Sigmoid colon (tissue), 4 donors: ENCODE measurements at regions not wholly inside any gene's neighbourhood (a gene's known extent, or its start where the extent isn't known, plus 50 kb on each side); places are given as distances from the start of the nearest gene placed in this dataset.

Experiments used
- EP300 ChIP-seq, 4 donors: sonication (generic); formaldehyde crosslinking; IDR thresholded peaks; one replicate each; pipeline ENCODE4 v1.6.1; 2017; ENCODE audit warnings: antibody characterized with exemption in 4 of 4
- POLR2A ChIP-seq, 2 donors: fragments of 450-650 bp; IDR thresholded peaks; one replicate each; pipeline ENCODE4 v1.6.1; 2016; ENCODE audit warnings: antibody characterized with exemption in 2 of 2, mild to moderate bottlenecking in 2 of 2, moderate library complexity in 2 of 2
- TF ChIP-seq, protein P1 (sequence below), 4 experiments: fragments of 450-650 bp in 3 of 4; fragments of 200-600 bp in 1 of 4; IDR thresholded peaks; one replicate each; pipeline ENCODE4 v1.5.1; 2016 to 2019; ENCODE audit warnings: antibody characterized with exemption in 4 of 4, mild to moderate bottlenecking in 3 of 4, moderate library complexity in 2 of 4

GRCh38 chr21:16408280-16408679, 678.5 kb downstream of the USP25 start:
- TF ChIP-seq, protein P1, sequence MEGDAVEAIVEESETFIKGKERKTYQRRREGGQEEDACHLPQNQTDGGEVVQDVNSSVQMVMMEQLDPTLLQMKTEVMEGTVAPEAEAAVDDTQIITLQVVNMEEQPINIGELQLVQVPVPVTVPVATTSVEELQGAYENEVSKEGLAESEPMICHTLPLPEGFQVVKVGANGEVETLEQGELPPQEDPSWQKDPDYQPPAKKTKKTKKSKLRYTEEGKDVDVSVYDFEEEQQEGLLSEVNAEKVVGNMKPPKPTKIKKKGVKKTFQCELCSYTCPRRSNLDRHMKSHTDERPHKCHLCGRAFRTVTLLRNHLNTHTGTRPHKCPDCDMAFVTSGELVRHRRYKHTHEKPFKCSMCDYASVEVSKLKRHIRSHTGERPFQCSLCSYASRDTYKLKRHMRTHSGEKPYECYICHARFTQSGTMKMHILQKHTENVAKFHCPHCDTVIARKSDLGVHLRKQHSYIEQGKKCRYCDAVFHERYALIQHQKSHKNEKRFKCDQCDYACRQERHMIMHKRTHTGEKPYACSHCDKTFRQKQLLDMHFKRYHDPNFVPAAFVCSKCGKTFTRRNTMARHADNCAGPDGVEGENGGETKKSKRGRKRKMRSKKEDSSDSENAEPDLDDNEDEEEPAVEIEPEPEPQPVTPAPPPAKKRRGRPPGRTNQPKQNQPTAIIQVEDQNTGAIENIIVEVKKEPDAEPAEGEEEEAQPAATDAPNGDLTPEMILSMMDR (IDR thresholded peaks at IDR 0.05): no peak
- no peak for TF ChIP-seq POLR2A (IDR thresholded peaks at IDR 0.05)
- no peak for TF ChIP-seq EP300 (IDR thresholded peaks at IDR 0.05)
